GM19468 (cell line): ENCODE measurements at regions not wholly inside any gene's neighbourhood (a gene's known extent, or its start where the extent isn't known, plus 50 kb on each side); places are given as distances from the start of the nearest gene placed in this dataset.

Source experiments
- ATAC-seq: cut with Tn5 transposase; IDR thresholded peaks from one replicate; pipeline ENCODE4 v1.9.1; 2021; ENCODE audit warnings: mild to moderate bottlenecking, moderate library complexity, moderate number of reproducible peaks; ENCODE audit not compliant: unreplicated experiment; ENCODE audit errors: extremely low read depth

DNA sequence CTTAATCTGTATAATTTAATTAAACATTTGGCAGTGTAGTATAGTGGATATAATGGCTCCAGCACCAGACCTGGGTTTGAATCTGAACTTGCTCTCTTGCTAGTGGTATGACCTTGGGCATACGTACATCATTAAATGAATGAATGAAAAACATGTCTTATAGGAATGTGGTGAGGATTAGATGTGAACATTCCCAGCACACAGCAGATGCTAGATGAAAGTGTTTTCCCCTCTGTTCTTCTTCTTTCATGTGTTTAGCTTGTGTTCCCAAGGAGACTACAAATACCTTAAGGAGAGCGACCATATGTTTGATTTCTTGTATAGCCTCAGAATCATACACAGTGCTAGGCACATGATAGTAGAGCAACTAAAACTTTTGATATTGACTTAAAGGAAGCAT is 56.5 kb downstream of the CT47B1 start:
- no peak for ATAC-seq

GRCh38 chrX:120813982-120814381 is 61.7 kb downstream of the CT47B1 start:
- ATAC-seq: no peak

DNA sequence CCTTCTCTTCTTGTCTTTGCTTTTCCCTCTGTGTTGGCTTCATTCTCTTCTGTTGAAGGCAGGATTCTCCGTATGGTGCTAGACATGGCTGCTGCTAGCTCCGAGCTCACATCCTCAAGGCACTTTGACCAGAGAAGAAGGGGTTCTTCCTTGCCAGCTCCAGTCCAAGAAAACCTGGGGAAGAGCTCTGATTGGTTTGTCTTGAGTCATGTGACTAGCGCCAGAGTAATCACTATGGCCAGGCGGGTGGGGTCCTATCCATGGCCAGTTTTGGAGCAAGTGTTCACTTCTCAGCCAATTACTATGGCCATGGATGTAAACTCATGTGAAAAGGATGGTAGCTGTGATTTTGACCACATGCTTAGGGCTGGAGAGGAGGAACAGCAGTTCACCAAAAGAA is 74.2 kb downstream of the CT47B1 start:
- ATAC-seq: no peak

DNA sequence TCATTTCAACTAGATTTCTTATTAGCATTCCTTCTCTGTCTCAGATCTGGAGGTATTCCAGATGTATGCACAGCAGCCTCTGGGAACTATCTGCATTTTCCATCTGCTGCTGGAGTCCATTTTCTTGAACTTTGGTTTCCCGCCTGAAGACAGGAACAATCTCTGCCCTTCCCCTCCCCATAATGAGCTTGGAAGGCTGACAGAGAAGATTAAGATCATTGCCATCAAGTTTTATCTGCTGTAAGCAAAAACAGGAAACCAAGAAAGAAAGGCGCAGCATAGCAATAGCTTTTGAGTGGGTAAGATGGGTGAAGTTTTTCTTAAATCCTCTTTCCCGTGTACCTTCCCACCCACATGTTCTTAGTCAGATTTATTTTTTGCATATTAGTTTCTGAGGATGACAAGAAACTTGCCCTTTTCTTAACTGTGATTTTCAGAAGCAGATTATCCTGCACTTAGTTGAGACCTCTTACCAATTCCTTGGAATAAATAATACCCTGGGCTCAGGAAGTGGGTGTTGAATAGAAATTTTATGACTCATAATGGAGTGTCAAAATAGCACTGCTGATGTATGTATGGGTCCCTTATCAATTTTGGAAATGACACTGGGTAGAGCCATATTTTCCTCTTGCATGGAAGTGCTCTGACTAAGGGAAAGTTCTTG is 78.3 kb downstream of the CT47B1 start:
- ATAC-seq: no peak

GRCh38 chrX:120795301-120795700 is 80.4 kb downstream of the CT47B1 start:
- no peak for ATAC-seq

DNA sequence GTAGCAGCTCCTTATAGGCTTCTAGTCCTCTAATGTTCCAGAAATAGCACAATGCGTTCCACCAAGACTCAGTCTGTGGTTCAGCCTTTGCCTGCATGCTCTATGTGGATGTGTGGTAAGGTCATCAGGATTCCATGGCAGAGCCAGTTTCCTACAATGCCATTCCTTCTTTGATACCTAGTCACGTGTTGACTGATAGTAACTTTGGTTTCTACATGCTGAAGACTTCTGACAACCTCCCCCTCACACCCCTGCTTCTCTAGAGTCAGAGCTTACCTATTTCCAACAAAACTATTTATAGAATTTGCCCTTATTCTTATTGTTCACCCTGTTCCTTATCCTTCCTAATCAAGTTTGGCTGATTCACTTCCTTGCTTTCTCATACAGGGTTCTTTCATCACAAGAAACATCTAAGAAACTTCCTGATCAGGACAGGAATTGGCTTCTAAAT is 81.1 kb downstream of the CT47B1 start:
- ATAC-seq: no peak

DNA sequence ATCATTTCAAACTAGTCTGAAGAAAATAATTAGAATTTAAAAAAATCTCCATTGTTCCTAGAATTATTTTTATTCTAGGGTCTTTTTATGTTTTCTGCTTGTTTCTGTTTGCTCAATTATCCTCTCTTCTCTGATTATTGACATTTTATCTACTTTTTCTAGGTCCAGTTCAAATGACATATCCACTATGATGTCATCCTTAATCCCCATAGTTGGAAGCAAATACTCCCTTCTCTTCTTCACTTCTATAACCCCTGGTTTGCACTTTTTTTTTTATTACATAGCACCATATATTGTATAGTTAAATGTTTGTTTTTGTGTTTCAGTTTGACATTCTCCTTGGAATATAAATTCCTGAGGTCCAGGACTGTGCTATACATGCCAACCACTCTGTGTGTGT is 82.6 kb downstream of the CT47B1 start:
- ATAC-seq: no peak

- ATAC-seq: no peak
Observed at GRCh38 chrX:120791013-120791643, 84.5 kb downstream of the CT47B1 start.

DNA sequence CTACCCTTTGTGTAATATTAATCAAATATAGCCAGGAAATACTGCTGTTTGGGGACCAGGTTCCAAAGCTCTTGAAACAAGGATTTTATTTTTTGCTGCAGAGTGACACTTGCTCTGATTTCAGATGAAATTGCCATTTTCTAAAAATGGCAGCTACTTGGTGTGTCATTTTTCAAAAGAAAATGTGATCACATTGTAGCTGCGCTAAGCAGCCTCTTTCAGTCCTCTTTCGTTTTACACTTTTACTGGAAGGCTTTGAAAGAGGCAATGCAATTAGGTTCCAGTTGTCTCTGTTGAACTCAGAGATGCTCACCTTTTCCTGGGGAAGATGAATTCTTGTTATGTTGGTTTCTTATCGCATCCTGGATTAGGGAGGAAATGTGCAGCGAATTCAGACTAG is 85.1 kb downstream of the CT47B1 start:
- ATAC-seq: no peak

DNA sequence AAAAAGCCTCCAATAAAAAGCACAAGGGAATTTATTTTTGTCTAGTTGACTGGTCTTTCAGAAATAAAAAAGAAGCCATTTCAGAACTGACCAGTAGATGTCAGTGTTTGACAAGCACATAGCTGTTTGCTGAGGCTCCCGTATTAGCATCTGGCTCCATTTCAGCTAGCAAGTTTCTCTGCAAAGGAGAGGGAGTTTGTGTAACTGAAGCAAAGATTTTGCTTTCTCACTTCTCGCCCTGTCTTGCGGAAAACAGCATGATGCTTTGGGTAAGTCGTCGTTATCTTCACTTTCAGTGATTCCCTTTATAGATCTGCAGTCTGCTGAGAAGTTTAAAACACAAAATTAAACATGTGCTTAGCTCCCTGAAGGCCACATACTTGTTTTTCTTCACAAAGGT is 85.5 kb downstream of the CT47B1 start:
- peak; percentile 54 for ATAC-seq

DNA sequence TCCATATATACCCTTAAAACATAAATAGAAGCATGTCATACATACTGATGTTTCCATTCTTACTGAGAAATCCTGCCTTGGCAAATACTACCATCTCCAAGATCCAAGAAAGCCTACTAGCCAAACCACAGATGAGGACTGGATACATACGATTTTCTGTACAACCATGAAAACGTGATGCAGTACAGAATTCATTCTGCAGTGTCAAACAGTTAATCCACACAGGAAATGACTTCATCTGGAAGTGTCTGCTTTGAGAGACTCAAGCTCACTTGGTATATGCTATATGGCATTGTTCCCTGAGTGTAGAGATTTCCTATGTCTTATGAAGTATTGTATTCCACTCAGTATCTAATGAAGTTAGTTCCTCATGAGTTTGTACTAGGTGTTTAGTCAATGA is 94.3 kb downstream of the CT47B1 start:
- no peak for ATAC-seq

DNA sequence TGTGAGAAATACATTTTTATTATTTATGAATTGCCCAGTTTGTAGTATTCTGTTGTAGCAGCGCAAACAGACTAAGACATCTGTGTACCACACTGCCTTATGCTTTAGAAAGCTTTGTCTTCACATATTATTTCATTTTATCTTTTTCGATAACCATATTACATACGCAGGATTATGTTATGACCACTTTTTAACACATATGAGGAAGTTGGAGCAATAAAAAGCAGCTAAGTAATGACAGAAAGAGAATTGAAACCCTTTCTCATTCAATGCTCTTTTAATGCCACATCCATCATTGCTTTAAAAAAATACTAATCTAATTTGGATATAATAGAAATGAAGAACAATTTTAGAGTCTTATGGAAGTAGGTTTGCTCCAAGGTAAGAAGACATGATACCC is 99.7 kb downstream of the CT47B1 start:
- no peak for ATAC-seq

DNA sequence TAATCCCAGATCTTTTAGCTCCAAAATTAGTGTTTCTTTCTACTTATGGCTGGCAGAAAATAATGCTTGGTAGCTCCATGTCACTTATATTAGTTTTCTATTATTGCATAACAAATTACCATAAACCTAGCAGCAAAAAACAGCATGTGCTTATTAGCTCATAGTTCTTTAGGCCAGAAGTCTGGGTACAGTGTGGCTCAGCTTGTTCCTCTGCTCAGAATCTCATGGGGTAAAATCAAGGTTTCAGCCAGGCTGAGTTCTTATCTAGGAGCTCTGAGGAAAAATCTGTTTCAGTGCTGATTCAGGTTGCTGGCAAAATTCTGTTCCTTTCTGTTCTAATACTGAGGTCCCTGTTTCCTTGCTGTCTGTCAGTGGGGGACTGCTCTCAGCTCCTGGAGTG is 101.1 kb downstream of the CT47B1 start:
- no peak for ATAC-seq

GRCh38 chrX:120773801-120774200 is 101.9 kb downstream of the CT47B1 start:
- no peak for ATAC-seq

DNA sequence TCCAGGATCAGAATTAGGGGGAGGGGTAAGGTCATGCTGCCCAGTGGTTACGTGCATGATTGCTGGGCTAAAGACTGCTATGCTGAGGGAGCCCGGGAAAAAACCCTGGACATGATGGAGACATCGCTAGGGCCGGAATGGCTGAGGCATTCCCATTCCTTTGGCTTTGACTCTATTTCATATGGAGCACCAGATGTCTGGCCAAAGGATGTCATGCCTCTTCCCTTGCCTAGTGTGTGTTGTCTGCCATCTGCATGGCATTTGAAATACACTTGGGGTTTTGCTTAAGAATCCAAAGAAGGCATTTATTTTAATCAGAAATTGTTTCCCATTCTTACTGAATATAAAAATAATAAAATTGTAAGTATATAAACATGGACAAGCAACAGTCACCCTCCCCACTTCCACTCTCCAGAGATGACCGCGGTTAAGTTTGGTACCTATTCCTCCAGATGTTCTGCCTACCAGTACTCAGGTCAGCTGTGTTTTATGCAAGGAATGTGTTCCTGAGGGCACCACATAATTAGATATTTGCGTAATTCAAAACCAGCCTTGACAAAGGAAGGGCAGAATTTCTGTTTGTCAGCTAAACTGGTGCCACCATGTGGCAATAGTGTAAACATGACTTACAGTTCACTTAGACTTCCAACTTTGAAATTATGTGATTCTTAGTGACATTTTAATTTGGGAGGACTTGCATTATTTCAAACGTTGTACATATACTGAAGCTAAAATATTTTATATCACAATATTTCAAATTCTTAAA is 105.9 kb downstream of the CT47B1 start:
- ATAC-seq: no peak

GRCh38 chrX:120768681-120769080 is 107.0 kb downstream of the CT47B1 start:
- no peak for ATAC-seq

DNA sequence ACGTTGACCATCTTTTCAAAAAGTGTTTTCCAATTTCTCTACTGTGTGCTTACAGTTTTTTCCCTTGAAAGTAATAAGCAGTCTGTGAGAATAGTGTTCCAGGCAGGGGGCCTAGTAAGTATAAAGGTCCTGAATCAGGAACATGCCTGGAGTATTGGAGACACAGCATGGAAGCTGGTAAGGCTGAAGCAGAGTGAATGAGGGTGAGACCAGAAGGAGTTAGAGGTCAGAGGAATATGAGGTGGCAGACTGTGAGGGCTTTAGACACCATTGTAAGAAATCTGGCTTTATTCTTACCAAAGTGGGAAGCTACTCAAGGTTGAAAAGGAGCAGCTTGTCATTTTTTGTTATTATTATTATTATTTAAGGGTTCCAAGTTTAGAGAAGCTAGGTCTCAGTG is 107.4 kb downstream of the CT47B1 start:
- ATAC-seq: no peak

- no peak for ATAC-seq
Observed at GRCh38 chrX:120763269-120763668, 112.4 kb downstream of the CT47B1 start.

DNA sequence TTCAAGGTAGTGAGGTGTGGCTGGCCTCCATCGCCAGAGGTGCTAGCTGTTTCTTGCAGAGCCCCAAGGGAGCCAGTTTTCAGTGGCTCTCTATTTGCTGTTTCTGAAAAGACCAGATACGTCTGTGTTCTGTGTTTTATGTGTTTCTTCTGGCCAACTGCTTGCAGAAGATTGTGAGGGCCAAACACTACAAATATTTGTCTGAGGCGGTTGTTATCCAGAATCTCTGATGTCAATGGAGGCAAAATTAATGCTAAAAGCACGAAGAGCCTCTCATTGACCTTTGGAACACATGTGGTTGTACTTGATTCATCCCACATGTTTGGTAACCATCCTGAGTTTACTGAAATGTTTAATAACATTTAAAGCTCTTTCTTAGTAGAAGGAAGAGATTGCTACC is 113.9 kb downstream of the CT47B1 start:
- ATAC-seq: no peak

DNA sequence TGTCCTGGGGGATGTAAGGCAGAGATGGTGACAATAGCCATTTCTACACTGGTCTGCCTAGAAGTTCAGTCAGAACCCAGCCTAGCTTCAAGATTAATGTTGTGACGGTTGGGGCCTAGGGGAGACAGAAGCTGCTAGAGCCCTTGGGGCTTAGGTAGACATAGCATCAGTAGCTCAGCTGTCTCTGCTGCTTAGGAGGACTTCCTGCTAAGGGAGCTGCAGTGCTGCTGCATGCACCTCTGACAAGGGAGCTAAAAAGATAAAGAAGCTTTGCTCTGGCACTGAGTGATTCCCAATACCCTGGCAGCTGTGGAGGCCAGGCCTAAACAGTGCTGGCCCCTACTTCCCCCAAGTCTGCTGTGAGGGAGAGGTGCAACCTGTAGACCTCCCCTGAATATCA is 116.0 kb downstream of the CT47B1 start:
- no peak for ATAC-seq

- no peak for ATAC-seq
Observed at GRCh38 chrX:120755066-120755846, 120.4 kb downstream of the CT47B1 start.
